IPS-18a (cell line): ENCODE measurements at regions not wholly inside any gene's neighbourhood (a gene's known extent, or its start where the extent isn't known, plus 50 kb on each side); places are given as distances from the start of the nearest gene placed in this dataset.
"Not testable (repeated sequence)": the region's sequence is repeated elsewhere in the genome, so short reads cannot be mapped to it uniquely, and the experiment has no call there.

Experiments
- H3K27ac ChIP-seq: one replicate; pipeline ENCODE4 v1.5.1; 2013; ENCODE audit warnings: low read length
- H3K27me3 ChIP-seq: one replicate; pipeline ENCODE4 v1.6.1; 2013; ENCODE audit warnings: mild to moderate bottlenecking, low read length; ENCODE audit not compliant: control insufficient read depth, insufficient read depth
- H3K36me3 ChIP-seq: one replicate; pipeline ENCODE4 v1.6.1; 2013; ENCODE audit warnings: low read depth, low read length; ENCODE audit not compliant: control insufficient read depth
- H3K4me1 ChIP-seq: one replicate; pipeline ENCODE4 v1.6.1; 2013; ENCODE audit warnings: low read depth, low read length; ENCODE audit not compliant: control insufficient read depth
- H3K4me3 ChIP-seq: one replicate; pipeline ENCODE4 v1.5.1; 2013; ENCODE audit warnings: low read length
- H3K9ac ChIP-seq: one replicate; pipeline ENCODE4 v1.6.1; 2013; ENCODE audit warnings: mild to moderate bottlenecking, low read length, moderate library complexity
- H3K9me3 ChIP-seq: one replicate; pipeline ENCODE4 v1.6.1; 2013; ENCODE audit warnings: low read depth, low read length; ENCODE audit not compliant: control insufficient read depth

- Histone ChIP-seq H3K4me1 (no peaks in the 10 kb centered on the region), H3K27me3 (no peaks in the 10 kb centered on the region), H3K4me3 (no peak overlapping the region), H3K27ac (no peak overlapping the region), H3K9ac (no peak overlapping the region), H3K9me3 (no peaks in the 10 kb centered on the region), H3K36me3 (no peaks in the 10 kb centered on the region)
Observed at GRCh38 chr3:152891678-152892077, 56.7 kb downstream of the P2RY1 start.

GRCh38 chr3:152892446-152892845, 57.5 kb downstream of the P2RY1 start:
- no peaks in the 10 kb centered on the region for H3K27me3 ChIP-seq
- no peaks in the 10 kb centered on the region for H3K9me3 ChIP-seq
- H3K4me3 ChIP-seq: no peak overlapping the region
- no peak overlapping the region for H3K9ac ChIP-seq
- H3K4me1 ChIP-seq: no peaks in the 10 kb centered on the region
- no peak overlapping the region for H3K27ac ChIP-seq
- no peaks in the 10 kb centered on the region for H3K36me3 ChIP-seq

- H3K4me1 ChIP-seq: no peaks in the 10 kb centered on the region
- no peaks in the 10 kb centered on the region for H3K36me3 ChIP-seq
- no peaks in the 10 kb centered on the region for H3K9me3 ChIP-seq
- no peak overlapping the region for H3K4me3 ChIP-seq
- no peak overlapping the region for H3K9ac ChIP-seq
- H3K27me3 ChIP-seq: no peaks in the 10 kb centered on the region
- no peak overlapping the region for H3K27ac ChIP-seq
Observed at GRCh38 chr3:152893647-152894046, 58.7 kb downstream of the P2RY1 start.

- Histone ChIP-seq H3K4me1 (no peaks in the 10 kb centered on the region), H3K27ac (no peak overlapping the region), H3K36me3 (no peaks in the 10 kb centered on the region), H3K27me3 (no peaks in the 10 kb centered on the region), H3K9ac (no peak overlapping the region), H3K4me3 (no peak overlapping the region), H3K9me3 (no peaks in the 10 kb centered on the region)
Observed at GRCh38 chr3:152899306-152899705, 64.4 kb downstream of the P2RY1 start.

- no peaks in the 10 kb centered on the region for H3K4me1 ChIP-seq
Observed at GRCh38 chr3:152902141-152902669, 67.3 kb downstream of the P2RY1 start.

GRCh38 chr3:152905631-152906030, 70.7 kb downstream of the P2RY1 start:
- no peak overlapping the region for H3K4me3 ChIP-seq
- no peaks in the 10 kb centered on the region for H3K4me1 ChIP-seq
- H3K27me3 ChIP-seq: no peaks in the 10 kb centered on the region
- no peaks in the 10 kb centered on the region for H3K9me3 ChIP-seq
- no peak overlapping the region for H3K9ac ChIP-seq
- no peaks in the 10 kb centered on the region for H3K36me3 ChIP-seq
- H3K27ac ChIP-seq: no peak overlapping the region

More at GRCh38 chr3:152902141-152902669, 67.3 kb downstream of the P2RY1 start:
- Histone ChIP-seq H3K27ac (no peak overlapping the region), H3K4me3 (no peak overlapping the region), H3K9ac (no peak overlapping the region), H3K36me3 (no peaks in the 10 kb centered on the region), H3K9me3 (no peaks in the 10 kb centered on the region), H3K27me3 (no peaks in the 10 kb centered on the region)

- Histone ChIP-seq H3K4me3 (no peak overlapping the region), H3K9ac (no peak overlapping the region), H3K9me3 (no peaks in the 10 kb centered on the region), H3K27ac (no peak overlapping the region), H3K4me1 (no peaks in the 10 kb centered on the region), H3K27me3 (no peaks in the 10 kb centered on the region), H3K36me3 (no peaks in the 10 kb centered on the region)
Observed at GRCh38 chr3:152909180-152909883, 74.4 kb downstream of the P2RY1 start.

- Histone ChIP-seq H3K9ac (no peak overlapping the region), H3K4me1 (no peaks in the 10 kb centered on the region), H3K27me3 (no peaks in the 10 kb centered on the region), H3K4me3 (no peak overlapping the region), H3K36me3 (no peaks in the 10 kb centered on the region), H3K9me3 (no peaks in the 10 kb centered on the region), H3K27ac (no peak overlapping the region)
Observed at GRCh38 chr3:152910211-152910610, 75.3 kb downstream of the P2RY1 start.

GRCh38 chr3:152910966-152911365, 76.0 kb downstream of the P2RY1 start:
- H3K4me1 ChIP-seq: no peaks in the 10 kb centered on the region
- no peaks in the 10 kb centered on the region for H3K27me3 ChIP-seq
- no peak overlapping the region for H3K9ac ChIP-seq
- H3K36me3 ChIP-seq: no peaks in the 10 kb centered on the region
- no peak overlapping the region for H3K27ac ChIP-seq
- no peak overlapping the region for H3K4me3 ChIP-seq
- no peaks in the 10 kb centered on the region for H3K9me3 ChIP-seq

GRCh38 chr3:152914743-152915142, 79.8 kb downstream of the P2RY1 start:
- not testable (repeated sequence) for H3K4me3 ChIP-seq, H3K4me1 ChIP-seq, H3K27ac ChIP-seq, H3K27me3 ChIP-seq, H3K36me3 ChIP-seq, H3K9ac ChIP-seq, H3K9me3 ChIP-seq

GRCh38 chr3:152915695-152916094, 80.8 kb downstream of the P2RY1 start:
- no peak overlapping the region for H3K27ac ChIP-seq
- H3K9ac ChIP-seq: no peak overlapping the region
- H3K9me3 ChIP-seq: no peaks in the 10 kb centered on the region
- no peaks in the 10 kb centered on the region for H3K4me1 ChIP-seq
- H3K36me3 ChIP-seq: no peaks in the 10 kb centered on the region
- no peaks in the 10 kb centered on the region for H3K27me3 ChIP-seq
- H3K4me3 ChIP-seq: no peak overlapping the region

GRCh38 chr3:152916753-152917279, 81.9 kb downstream of the P2RY1 start:
- H3K27me3 ChIP-seq: no peaks in the 10 kb centered on the region
- no peak overlapping the region for H3K4me3 ChIP-seq
- no peak overlapping the region for H3K27ac ChIP-seq
- H3K9ac ChIP-seq: no peak overlapping the region
- H3K4me1 ChIP-seq: no peaks in the 10 kb centered on the region
- no peaks in the 10 kb centered on the region for H3K9me3 ChIP-seq
- H3K36me3 ChIP-seq: no peaks in the 10 kb centered on the region
